ENCODE measurements at regions not wholly inside any gene's neighbourhood (a gene's known extent, or its start where the extent isn't known, plus 50 kb on each side); places are given as distances from the start of the nearest gene placed in this dataset.
"Not testable (repeated sequence)": the region's sequence is repeated elsewhere in the genome, so short reads cannot be mapped to it uniquely, and the experiment has no call there.

DNA sequence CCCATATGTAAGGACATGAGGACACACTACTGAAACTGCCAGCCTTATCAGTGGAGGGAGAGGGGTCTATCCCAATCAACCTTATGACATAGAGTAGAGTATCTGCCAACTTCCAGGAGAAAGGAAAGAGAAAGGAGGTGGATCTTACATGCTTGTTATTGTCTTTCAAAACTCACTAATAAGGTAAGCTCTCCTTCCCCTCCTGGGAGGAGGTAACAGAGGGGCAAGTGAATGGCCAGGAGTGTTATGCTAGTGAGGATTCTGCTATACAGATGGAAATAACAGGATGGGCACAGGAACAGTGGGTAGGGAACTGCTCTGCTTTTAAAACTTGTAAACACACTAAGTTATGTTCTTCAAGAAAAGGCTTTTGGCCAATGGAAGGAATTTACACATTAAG lies 1020.1 kb downstream of the TDRD15 start:
- H3K36me3 ChIP-seq (ENCODE audit: control insufficient read depth, insufficient read depth, low read length): no peaks in the 10 kb centered on the region
- no peaks in the 10 kb centered on the region for H3K27me3 ChIP-seq (ENCODE audit: control insufficient read depth, insufficient read depth, low read length)
- no peak overlapping the region for H3K9ac ChIP-seq (ENCODE audit: low read depth, low read length)
- H3K4me1 ChIP-seq (ENCODE audit: control insufficient read depth, insufficient read depth, low read length): peaks cover 23% of the 10 kb centered on the region
- peak overlapping the region; percentile 61 for H3K27ac ChIP-seq (ENCODE audit: low read depth, low read length)
- peaks cover 3% of the 10 kb centered on the region; the same call in 1 of the 2 replicates for H3K9me3 ChIP-seq (ENCODE audit: control insufficient read depth, insufficient read depth, low read length)
- peak overlapping the region; percentile 33 for H3K4me3 ChIP-seq (ENCODE audit: low read depth, low read length)

DNA sequence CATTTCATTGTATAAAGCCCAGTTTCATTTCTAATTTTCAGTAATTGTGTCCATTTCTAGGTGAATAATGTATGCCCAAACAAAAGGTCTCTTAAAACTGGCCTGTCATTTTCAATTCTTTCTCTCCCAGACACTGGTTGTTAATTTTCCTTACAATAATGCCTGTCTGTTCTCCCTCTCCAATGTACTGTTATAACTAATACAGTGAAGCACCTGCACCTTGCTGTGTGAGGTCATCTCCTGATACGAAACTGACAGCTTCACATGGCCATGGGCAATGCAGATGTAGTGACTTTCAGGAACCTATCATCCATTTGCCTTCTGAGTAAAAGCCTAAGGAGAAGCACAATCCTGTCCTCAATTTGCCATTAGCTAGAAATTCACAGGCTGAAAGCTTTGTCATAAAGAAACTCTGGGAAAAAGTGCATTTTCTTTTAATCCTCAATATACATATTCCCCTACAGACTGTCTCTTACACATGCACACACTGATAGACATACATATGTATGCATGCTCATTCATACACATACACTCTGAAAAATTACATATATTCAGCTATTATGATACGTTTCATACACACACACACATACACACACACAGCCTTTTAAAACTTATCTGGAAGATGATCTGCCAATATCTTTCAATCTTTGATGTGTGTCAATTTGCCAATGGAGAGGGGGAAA lies 1030.3 kb downstream of the TDRD15 start:
- no peak overlapping the region for H3K9ac ChIP-seq (ENCODE audit: low read depth, low read length)
- H3K27ac ChIP-seq (ENCODE audit: low read depth, low read length): no peak overlapping the region
- H3K4me1 ChIP-seq (ENCODE audit: control insufficient read depth, insufficient read depth, low read length): peaks cover 3% of the 10 kb centered on the region; the same call in 1 of the 2 replicates
- no peaks in the 10 kb centered on the region for H3K27me3 ChIP-seq (ENCODE audit: control insufficient read depth, insufficient read depth, low read length)
- H3K9me3 ChIP-seq (ENCODE audit: control insufficient read depth, insufficient read depth, low read length): no peaks in the 10 kb centered on the region; the same call in 1 of the 2 replicates
- no peaks in the 10 kb centered on the region for H3K36me3 ChIP-seq (ENCODE audit: control insufficient read depth, insufficient read depth, low read length)
- H3K4me3 ChIP-seq (ENCODE audit: low read depth, low read length): no peak overlapping the region

DNA sequence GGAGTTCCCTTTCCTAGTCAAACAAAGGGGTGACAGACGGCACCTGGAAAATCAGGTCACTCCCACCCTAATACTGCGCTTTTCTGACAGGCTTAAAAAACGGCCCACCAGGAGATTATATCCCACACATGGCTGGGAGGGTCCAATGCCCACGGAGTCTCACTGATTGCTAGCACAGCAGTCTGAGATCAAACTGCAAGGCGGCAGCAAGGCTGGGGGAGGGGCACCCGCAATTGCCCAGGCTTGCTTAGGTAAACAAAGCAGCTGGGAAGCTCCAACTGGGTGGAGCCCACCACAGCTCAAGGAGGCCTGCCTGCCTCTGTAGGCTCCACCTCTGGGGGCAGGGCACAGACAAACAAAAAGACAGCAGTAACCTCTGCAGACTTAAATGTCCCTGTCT lies 1032.9 kb downstream of the TDRD15 start:
- H3K36me3 ChIP-seq (ENCODE audit: control insufficient read depth, insufficient read depth, low read length); H3K9me3 ChIP-seq (ENCODE audit: control insufficient read depth, insufficient read depth, low read length); H3K4me1 ChIP-seq (ENCODE audit: control insufficient read depth, insufficient read depth, low read length); H3K27ac ChIP-seq (ENCODE audit: low read depth, low read length); H3K4me3 ChIP-seq (ENCODE audit: low read depth, low read length); H3K27me3 ChIP-seq (ENCODE audit: control insufficient read depth, insufficient read depth, low read length); H3K9ac ChIP-seq (ENCODE audit: low read depth, low read length): not testable (repeated sequence)

DNA sequence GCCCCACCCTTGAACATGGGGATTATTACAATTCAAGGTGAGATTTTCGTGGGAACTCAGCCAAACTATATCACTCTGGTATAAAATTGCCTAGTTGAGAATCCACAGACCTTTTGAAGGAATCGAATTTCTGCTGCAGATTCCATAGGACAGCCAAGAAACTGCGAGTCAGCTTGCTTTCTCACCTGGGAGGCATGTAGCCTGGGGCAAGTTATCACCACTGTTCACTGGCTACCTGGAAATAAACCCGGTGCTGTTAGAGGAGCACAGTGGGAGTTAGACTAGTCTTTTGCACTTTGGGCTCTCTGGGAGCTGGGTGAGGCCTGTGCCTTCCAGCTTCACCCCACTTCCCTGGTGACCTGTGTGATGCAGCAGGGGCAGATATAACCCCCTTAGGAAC lies 1043.5 kb downstream of the TDRD15 start:
- H3K27me3 ChIP-seq (ENCODE audit: control insufficient read depth, insufficient read depth, low read length): no peaks in the 10 kb centered on the region
- no peaks in the 10 kb centered on the region; the same call in 1 of the 2 replicates for H3K9me3 ChIP-seq (ENCODE audit: control insufficient read depth, insufficient read depth, low read length)
- no peaks in the 10 kb centered on the region for H3K36me3 ChIP-seq (ENCODE audit: control insufficient read depth, insufficient read depth, low read length)
- no peak overlapping the region for H3K27ac ChIP-seq (ENCODE audit: low read depth, low read length)
- H3K4me1 ChIP-seq (ENCODE audit: control insufficient read depth, insufficient read depth, low read length): no peaks in the 10 kb centered on the region
- H3K9ac ChIP-seq (ENCODE audit: low read depth, low read length): no peak overlapping the region
- H3K4me3 ChIP-seq (ENCODE audit: low read depth, low read length): no peak overlapping the region

DNA sequence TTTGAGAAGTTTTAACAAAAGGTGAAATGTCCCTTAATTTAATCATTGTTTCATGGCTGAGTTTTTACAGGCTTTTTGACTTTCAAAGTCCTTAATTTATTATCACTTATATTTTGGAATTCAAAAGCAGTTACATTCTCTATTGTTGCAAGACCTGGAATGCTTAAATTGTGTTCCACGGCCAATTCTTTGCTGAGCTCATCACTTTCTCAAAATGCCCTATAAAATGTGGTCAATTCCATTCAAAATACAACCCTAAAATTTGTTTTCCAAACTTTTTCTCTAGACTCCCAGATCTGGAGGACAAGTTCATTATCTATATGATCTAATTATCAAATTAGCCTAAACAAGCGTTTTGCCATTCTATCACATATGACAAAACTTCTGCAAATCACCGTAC lies 1051.2 kb downstream of the TDRD15 start:
- Histone ChIP-seq H3K27me3 (ENCODE audit: control insufficient read depth, insufficient read depth, low read length) (no peaks in the 10 kb centered on the region), H3K36me3 (ENCODE audit: control insufficient read depth, insufficient read depth, low read length) (no peaks in the 10 kb centered on the region), H3K9me3 (ENCODE audit: control insufficient read depth, insufficient read depth, low read length) (no peaks in the 10 kb centered on the region), H3K9ac (ENCODE audit: low read depth, low read length) (no peak overlapping the region), H3K27ac (ENCODE audit: low read depth, low read length) (no peak overlapping the region), H3K4me1 (ENCODE audit: control insufficient read depth, insufficient read depth, low read length) (no peaks in the 10 kb centered on the region), H3K4me3 (ENCODE audit: low read depth, low read length) (no peak overlapping the region)

DNA sequence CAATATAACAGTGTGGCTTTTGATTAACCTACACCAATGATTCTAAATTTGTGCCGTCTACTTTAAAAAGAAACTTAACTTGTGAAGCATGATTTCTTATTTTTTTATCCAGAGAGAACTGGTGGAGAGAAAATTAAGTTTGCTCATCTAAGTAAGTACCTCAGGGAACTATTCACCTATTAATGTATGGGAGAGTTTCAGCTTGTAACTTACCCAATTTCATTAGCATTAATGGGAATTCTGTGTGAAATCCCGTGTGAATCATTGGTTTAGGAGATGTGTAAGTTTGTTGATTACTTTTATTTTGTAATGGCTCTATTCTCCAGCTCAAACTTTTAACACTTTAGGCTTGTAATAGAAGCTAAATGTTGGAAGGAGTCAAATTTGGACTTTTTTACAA lies 1061.5 kb downstream of the TDRD15 start:
- Histone ChIP-seq H3K27ac (ENCODE audit: low read depth, low read length) (no peak overlapping the region), H3K4me1 (ENCODE audit: control insufficient read depth, insufficient read depth, low read length) (no peaks in the 10 kb centered on the region), H3K9me3 (ENCODE audit: control insufficient read depth, insufficient read depth, low read length) (no peaks in the 10 kb centered on the region; the same call in 1 of the 2 replicates), H3K36me3 (ENCODE audit: control insufficient read depth, insufficient read depth, low read length) (no peaks in the 10 kb centered on the region), H3K4me3 (ENCODE audit: low read depth, low read length) (no peak overlapping the region), H3K9ac (ENCODE audit: low read depth, low read length) (no peak overlapping the region), H3K27me3 (ENCODE audit: control insufficient read depth, insufficient read depth, low read length) (no peaks in the 10 kb centered on the region)

DNA sequence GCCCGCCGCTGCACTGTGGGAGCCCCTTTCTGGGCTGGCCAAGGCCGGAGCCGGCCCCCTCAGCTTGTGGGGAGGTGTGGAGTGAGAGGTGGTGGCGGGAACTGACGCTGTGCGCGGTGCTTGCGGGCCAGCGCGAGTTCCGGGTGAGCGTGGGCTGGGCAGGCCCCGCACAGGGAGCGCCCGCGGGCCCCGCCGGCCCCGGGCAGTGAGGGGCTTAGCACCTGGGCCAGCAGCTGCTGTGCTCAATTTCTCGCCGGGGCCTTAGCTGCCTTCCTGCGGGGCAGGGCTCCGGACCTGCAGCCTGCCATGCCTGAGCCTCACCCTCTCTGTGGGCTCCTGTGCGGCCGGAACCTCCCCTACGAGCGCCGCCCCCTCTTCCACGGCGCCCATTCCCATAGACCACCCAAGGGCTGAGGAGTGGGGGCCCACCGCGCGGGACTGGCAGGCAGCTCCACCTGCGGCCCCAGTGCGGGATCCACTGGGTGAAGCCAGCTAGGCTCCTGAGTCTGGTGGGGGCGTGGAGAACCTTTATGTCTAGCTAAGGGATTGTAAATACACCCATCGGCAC lies 1062.6 kb downstream of the TDRD15 start:
- not testable (repeated sequence) for H3K27ac ChIP-seq (ENCODE audit: low read depth, low read length); H3K9me3 ChIP-seq (ENCODE audit: control insufficient read depth, insufficient read depth, low read length); H3K4me1 ChIP-seq (ENCODE audit: control insufficient read depth, insufficient read depth, low read length); H3K27me3 ChIP-seq (ENCODE audit: control insufficient read depth, insufficient read depth, low read length); H3K9ac ChIP-seq (ENCODE audit: low read depth, low read length); H3K36me3 ChIP-seq (ENCODE audit: control insufficient read depth, insufficient read depth, low read length); H3K4me3 ChIP-seq (ENCODE audit: low read depth, low read length)

DNA sequence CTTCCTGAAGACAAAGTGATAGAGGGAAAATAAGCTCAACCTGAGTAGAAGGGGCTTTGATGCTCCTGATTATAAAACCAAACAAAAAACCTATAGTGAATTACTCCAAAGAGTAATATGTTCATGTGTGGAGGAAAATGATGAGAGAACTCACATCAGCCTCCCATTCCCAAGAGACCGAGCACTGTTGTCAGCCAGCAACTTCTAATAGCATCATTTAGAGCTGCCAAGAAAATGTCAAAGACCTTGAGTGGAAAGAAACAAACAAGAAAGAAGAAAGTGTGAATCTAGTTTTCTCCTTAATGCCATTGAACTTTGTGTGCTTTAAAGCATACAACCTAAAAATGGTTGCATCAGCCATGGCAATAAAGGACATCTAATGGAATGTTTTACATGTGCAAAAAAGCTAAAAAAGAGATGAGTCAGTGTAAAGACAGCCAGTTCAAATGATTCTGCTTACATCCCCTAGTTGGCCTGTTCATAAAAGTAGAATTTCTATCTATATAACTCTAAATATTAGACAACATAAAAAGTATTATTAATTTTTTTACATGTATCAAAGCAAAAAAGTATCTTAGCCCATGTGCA lies 1066.2 kb downstream of the TDRD15 start:
- Histone ChIP-seq H3K9ac (ENCODE audit: low read depth, low read length) (no peak overlapping the region), H3K27me3 (ENCODE audit: control insufficient read depth, insufficient read depth, low read length) (0 out of 2 replicates have a peak, but pooled peaks cover 3% of the 10 kb centered on the region), H3K27ac (ENCODE audit: low read depth, low read length) (no peak overlapping the region), H3K4me1 (ENCODE audit: control insufficient read depth, insufficient read depth, low read length) (peaks cover 16% of the 10 kb centered on the region), H3K4me3 (ENCODE audit: low read depth, low read length) (no peak overlapping the region), H3K9me3 (ENCODE audit: control insufficient read depth, insufficient read depth, low read length) (no peaks in the 10 kb centered on the region; the same call in 1 of the 2 replicates), H3K36me3 (ENCODE audit: control insufficient read depth, insufficient read depth, low read length) (no peaks in the 10 kb centered on the region)

DNA sequence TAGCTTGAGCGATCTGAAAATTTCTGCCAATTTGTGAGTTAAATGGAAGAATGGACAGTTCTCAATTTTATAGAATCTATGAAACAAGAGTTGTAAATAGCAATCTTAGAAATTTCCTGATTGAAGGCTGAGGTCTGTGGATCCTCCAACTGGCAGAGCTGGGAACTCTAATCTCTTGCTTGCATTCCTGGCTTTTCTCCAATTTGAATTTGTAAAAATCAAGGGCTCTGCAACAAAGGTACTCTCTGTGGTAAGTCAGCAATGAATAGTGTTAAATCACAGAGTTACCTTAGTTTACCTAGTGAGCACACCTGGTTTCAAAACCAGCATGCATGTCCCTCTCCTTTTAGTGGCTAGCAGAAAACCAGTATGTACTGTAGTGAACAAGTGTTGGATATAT lies 1070.5 kb downstream of the TDRD15 start:
- Histone ChIP-seq H3K36me3 (ENCODE audit: control insufficient read depth, insufficient read depth, low read length) (no peaks in the 10 kb centered on the region), H3K9me3 (ENCODE audit: control insufficient read depth, insufficient read depth, low read length) (no peaks in the 10 kb centered on the region), H3K27me3 (ENCODE audit: control insufficient read depth, insufficient read depth, low read length) (0 out of 2 replicates have a peak, but pooled peaks cover 3% of the 10 kb centered on the region), H3K9ac (ENCODE audit: low read depth, low read length) (no peak overlapping the region), H3K4me1 (ENCODE audit: control insufficient read depth, insufficient read depth, low read length) (peaks cover 27% of the 10 kb centered on the region), H3K4me3 (ENCODE audit: low read depth, low read length) (no peak overlapping the region), H3K27ac (ENCODE audit: low read depth, low read length) (no peak overlapping the region)

DNA sequence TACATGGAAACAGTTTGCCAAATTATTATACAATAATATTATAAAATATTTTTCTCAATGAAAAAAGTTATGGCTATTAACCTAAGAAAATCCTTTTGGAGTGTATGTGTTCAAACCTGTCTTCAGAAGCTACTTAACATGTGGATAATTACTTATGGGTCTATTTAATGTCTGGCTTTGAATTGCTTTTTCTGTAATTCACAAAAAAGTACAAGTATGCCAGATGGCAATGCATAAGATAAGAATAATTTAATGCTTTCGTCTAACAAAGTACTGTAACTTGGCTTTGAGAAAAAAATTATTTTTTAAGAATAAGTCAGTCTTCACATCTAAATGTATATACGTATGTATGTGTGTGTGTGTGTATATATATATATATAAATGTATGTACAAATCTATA lies 1073.0 kb downstream of the TDRD15 start:
- Histone ChIP-seq H3K27ac (ENCODE audit: low read depth, low read length) (no peak overlapping the region), H3K4me3 (ENCODE audit: low read depth, low read length) (no peak overlapping the region), H3K9ac (ENCODE audit: low read depth, low read length) (no peak overlapping the region), H3K4me1 (ENCODE audit: control insufficient read depth, insufficient read depth, low read length) (peaks cover 33% of the 10 kb centered on the region), H3K36me3 (ENCODE audit: control insufficient read depth, insufficient read depth, low read length) (no peaks in the 10 kb centered on the region), H3K27me3 (ENCODE audit: control insufficient read depth, insufficient read depth, low read length) (0 out of 2 replicates have a peak, but pooled peaks cover 3% of the 10 kb centered on the region), H3K9me3 (ENCODE audit: control insufficient read depth, insufficient read depth, low read length) (no peaks in the 10 kb centered on the region)

All from HUES48 (cell line).